Right lobe of liver (tissue), 4 donors: ENCODE measurements at regions not wholly inside any gene's neighbourhood (a gene's known extent, or its start where the extent isn't known, plus 50 kb on each side); places are given as distances from the start of the nearest gene placed in this dataset.

Experiments used
- POLR2A ChIP-seq: fragments of 450-650 bp; IDR thresholded peaks from one replicate; pipeline ENCODE4 v1.6.1; 2017; ENCODE audit warnings: antibody characterized with exemption, mild to moderate bottlenecking
- TF ChIP-seq, protein P1 (sequence below), 4 donors: fragments of 200-600 bp in 3 of 4; fragments of 450-650 bp in 1 of 4; IDR thresholded peaks; one replicate each; pipeline versions ENCODE4 v1.5.1 to v1.8.0; 2016 to 2022; ENCODE audit warnings: antibody characterized with exemption in 4 of 4, mild to moderate bottlenecking in 2 of 4
- donor health status: DM: no; HTN: no; CAD: no.
- donor health status: DM: no; HTN: no; CAD: no.
- donor health status: DM: no; HTN: yes; CAD: no.

DNA sequence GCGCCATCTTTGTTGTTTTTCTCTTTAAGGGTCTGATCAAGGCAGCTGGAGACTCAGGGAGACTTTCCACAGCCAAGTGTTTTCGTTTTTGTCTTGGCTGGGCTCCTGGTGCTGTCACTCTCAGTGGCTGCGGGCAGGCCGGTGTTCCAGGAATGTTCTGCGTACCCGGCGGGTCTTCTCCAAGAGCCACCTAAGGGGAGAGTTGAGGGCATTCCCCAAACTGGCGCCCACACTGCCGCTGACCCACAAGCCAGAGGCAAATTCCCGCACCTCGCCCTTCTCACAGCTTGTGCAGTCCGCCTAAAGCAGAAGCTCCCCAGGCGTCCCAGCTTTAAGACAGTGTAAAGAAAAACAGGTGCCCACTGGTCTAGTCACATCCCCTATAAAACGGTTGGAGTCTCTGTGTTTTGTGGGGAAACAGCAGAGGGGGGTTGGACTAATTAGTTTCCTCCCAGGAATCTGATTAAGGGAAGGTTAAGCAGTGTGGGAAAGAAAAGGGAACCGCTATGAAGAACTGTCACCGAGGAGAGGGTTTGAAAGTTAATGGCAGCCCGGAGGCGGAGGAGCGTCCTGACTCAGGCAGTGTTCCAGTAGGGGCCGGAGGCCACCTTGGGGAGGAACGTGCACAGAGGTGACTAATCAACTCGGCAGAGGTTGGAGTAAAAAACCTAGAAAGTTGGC lies 224.5 kb downstream of the SLC4A3 start:
- TF ChIP-seq, protein P1, sequence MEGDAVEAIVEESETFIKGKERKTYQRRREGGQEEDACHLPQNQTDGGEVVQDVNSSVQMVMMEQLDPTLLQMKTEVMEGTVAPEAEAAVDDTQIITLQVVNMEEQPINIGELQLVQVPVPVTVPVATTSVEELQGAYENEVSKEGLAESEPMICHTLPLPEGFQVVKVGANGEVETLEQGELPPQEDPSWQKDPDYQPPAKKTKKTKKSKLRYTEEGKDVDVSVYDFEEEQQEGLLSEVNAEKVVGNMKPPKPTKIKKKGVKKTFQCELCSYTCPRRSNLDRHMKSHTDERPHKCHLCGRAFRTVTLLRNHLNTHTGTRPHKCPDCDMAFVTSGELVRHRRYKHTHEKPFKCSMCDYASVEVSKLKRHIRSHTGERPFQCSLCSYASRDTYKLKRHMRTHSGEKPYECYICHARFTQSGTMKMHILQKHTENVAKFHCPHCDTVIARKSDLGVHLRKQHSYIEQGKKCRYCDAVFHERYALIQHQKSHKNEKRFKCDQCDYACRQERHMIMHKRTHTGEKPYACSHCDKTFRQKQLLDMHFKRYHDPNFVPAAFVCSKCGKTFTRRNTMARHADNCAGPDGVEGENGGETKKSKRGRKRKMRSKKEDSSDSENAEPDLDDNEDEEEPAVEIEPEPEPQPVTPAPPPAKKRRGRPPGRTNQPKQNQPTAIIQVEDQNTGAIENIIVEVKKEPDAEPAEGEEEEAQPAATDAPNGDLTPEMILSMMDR (IDR thresholded peaks at IDR 0.05) = no peak
- no peak for TF ChIP-seq POLR2A
